ENCODE measurements at regions not wholly inside any gene's neighbourhood (a gene's known extent, or its start where the extent isn't known, plus 50 kb on each side); places are given as distances from the start of the nearest gene placed in this dataset.

GRCh38 chr5:171639966-171640365 is 145.7 kb upstream of the SMIM23 start:
- POLR2A ChIA-PET = no interaction called here
- H3K9ac ChIP-seq (ENCODE audit: low read length) = no peak overlapping the region
- intact Hi-C loops (cut with micrococcal nuclease) = no loop called here

GRCh38 chr5:171640480-171640879 is 145.1 kb upstream of the SMIM23 start:
- H3K79me2 ChIP-seq (ENCODE audit: control insufficient read depth, insufficient read depth, low read length) = no peaks in the 10 kb centered on the region
- POLR2A ChIA-PET = no interaction called here
- TF ChIP-seq CTCF (IDR thresholded peaks at IDR 0.05) (no peak), EZH2 (IDR thresholded peaks at IDR 0.05; ENCODE audit: borderline replicate concordance, insufficient read depth, low read depth, low read length, poor library complexity, severe bottlenecking) (no peak)
- no peaks in the 10 kb centered on the region for H3K4me1 Mint-ChIP-seq
- no peak for DNase-seq
- H4K20me1 ChIP-seq (ENCODE audit: control insufficient read depth, insufficient read depth, low read length, poor library complexity, severe bottlenecking) = no peaks in the 10 kb centered on the region
- H2AFZ ChIP-seq (ENCODE audit: insufficient read depth, low read depth, low read length, poor library complexity, severe bottlenecking) = no peak overlapping the region
- H3K36me3 ChIP-seq (replicated peaks in 1 of 2; ENCODE audit: control extremely low read depth in 1 of 2, control insufficient read depth in 1 of 2, extremely low read depth in 1 of 2, insufficient read depth in 2 of 2, low read length in 1 of 2) = no peaks in the 10 kb centered on the region
- no peak overlapping the region for H3K27ac Mint-ChIP-seq
- H3K4me3 ChIP-seq (ENCODE audit: control extremely low read depth in 1 of 5, extremely low read depth in 1 of 5, insufficient read depth in 1 of 5, low read depth in 2 of 5, low read length in 4 of 5) = no peak overlapping the region
- intact Hi-C loops (cut with micrococcal nuclease) = no loop called here
- no peak overlapping the region for H3K9ac ChIP-seq (ENCODE audit: low read length)
- H3K9me3 ChIP-seq (ENCODE audit: control extremely low read depth in 1 of 3, control insufficient read depth in 2 of 3, insufficient read depth in 1 of 3, low read length in 2 of 3) = peaks cover 0 to 3% (median 0%) of the 10 kb centered on the region in 3 donors
- ATAC-seq (ENCODE audit: low read depth) = no peak
- no peaks in the 10 kb centered on the region for H3K9me3 Mint-ChIP-seq (ENCODE audit: insufficient read depth)
- peaks cover 9% of the 10 kb centered on the region for H3K27me3 Mint-ChIP-seq
- H3K27ac ChIP-seq (ENCODE audit: low read length in 2 of 2) = no peak overlapping the region
- no peak overlapping the region for H3K4me2 ChIP-seq (replicated peaks; ENCODE audit: low read depth, low read length, poor library complexity, severe bottlenecking)
- no peaks in the 10 kb centered on the region for H3K4me1 ChIP-seq (ENCODE audit: control insufficient read depth in 2 of 2, insufficient read depth in 2 of 2, low read length in 2 of 2)
- H3K4me3 Mint-ChIP-seq = no peak overlapping the region
- CTCF ChIA-PET = no interaction called here
- H3K27me3 ChIP-seq (replicated peaks in 1 of 4; ENCODE audit: control extremely low read depth in 1 of 4, control insufficient read depth in 3 of 4, insufficient read depth in 4 of 4, low read length in 3 of 4) = peaks cover 0 to 3% (median 0%) of the 10 kb centered on the region in 4 experiments
- WGBS (ENCODE audit: insufficient coverage) = 78% methylated on average over 1 of the region's 3 CpGs

More at GRCh38 chr5:171639966-171640365, 145.7 kb upstream of the SMIM23 start:
- Histone ChIP-seq H3K9me3 (ENCODE audit: control extremely low read depth in 1 of 3, control insufficient read depth in 2 of 3, insufficient read depth in 1 of 3, low read length in 2 of 3) (no peaks in the 10 kb centered on the region), H3K36me3 (replicated peaks in 1 of 2; ENCODE audit: control extremely low read depth in 1 of 2, control insufficient read depth in 1 of 2, extremely low read depth in 1 of 2, insufficient read depth in 2 of 2, low read length in 1 of 2) (no peaks in the 10 kb centered on the region), H3K4me3 (ENCODE audit: control extremely low read depth in 1 of 5, extremely low read depth in 1 of 5, insufficient read depth in 1 of 5, low read depth in 2 of 5, low read length in 4 of 5) (no peak overlapping the region), H3K4me2 (replicated peaks; ENCODE audit: low read depth, low read length, poor library complexity, severe bottlenecking) (no peak overlapping the region), H3K27ac (ENCODE audit: low read length in 2 of 2) (no peak overlapping the region), H3K27me3 (replicated peaks in 1 of 4; ENCODE audit: control extremely low read depth in 1 of 4, control insufficient read depth in 3 of 4, insufficient read depth in 4 of 4, low read length in 3 of 4) (no peaks in the 10 kb centered on the region), H3K79me2 (ENCODE audit: control insufficient read depth, insufficient read depth, low read length) (no peaks in the 10 kb centered on the region), H4K20me1 (ENCODE audit: control insufficient read depth, insufficient read depth, low read length, poor library complexity, severe bottlenecking) (no peaks in the 10 kb centered on the region), H2AFZ (ENCODE audit: insufficient read depth, low read depth, low read length, poor library complexity, severe bottlenecking) (no peak overlapping the region), H3K4me1 (ENCODE audit: control insufficient read depth in 2 of 2, insufficient read depth in 2 of 2, low read length in 2 of 2) (no peaks in the 10 kb centered on the region)
- no peak overlapping the region for H3K27ac Mint-ChIP-seq
- no peaks in the 10 kb centered on the region for H3K4me1 Mint-ChIP-seq
- no peak overlapping the region for H3K4me3 Mint-ChIP-seq
- TF ChIP-seq CTCF (IDR thresholded peaks at IDR 0.05) (no peak), EZH2 (IDR thresholded peaks at IDR 0.05; ENCODE audit: borderline replicate concordance, insufficient read depth, low read depth, low read length, poor library complexity, severe bottlenecking) (no peak)
- 95% methylated on average over 4 of the region's 4 CpGs for WGBS (ENCODE audit: insufficient coverage)
- ATAC-seq (ENCODE audit: low read depth) (no peak), DNase-seq (no peak)
- H3K27me3 Mint-ChIP-seq = peaks cover 8% of the 10 kb centered on the region
- H3K9me3 Mint-ChIP-seq (ENCODE audit: insufficient read depth) = no peaks in the 10 kb centered on the region
- CTCF ChIA-PET = no interaction called here
